ENCODE measurements at regions not wholly inside any gene's neighbourhood (a gene's known extent, or its start where the extent isn't known, plus 50 kb on each side); places are given as distances from the start of the nearest gene placed in this dataset.

DNA sequence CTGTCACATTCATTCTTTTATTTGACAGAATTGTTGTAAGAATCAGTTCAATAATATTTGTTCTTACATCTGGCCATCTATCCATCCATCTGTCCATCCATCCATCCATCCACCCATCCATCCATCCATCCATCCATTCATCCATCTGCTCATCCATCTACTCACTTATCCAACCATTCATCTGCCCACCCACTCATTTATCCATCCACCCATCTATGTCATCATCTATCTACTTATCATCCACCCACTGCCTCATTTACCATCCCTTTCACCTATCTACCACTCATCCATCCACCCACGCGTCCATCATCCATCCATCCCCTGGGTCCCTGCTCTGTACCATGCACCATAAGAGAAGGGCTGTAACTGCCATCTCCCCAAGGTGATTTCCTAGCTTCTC, 134.1 kb downstream of the FOXD2 start:
- H3K4me1 Mint-ChIP-seq (ENCODE audit: unreplicated experiment): peaks cover 25% of the 10 kb centered on the region
- H3K9me3 Mint-ChIP-seq (ENCODE audit: unreplicated experiment): no peaks in the 10 kb centered on the region
- peaks cover 16% of the 10 kb centered on the region for H3K27me3 Mint-ChIP-seq (ENCODE audit: unreplicated experiment)
- no peak for DNase-seq (ENCODE audit: low spot score)
- H3K36me3 Mint-ChIP-seq (ENCODE audit: low read depth, unreplicated experiment): no peaks in the 10 kb centered on the region
- no peak overlapping the region for H3K27ac Mint-ChIP-seq (ENCODE audit: unreplicated experiment)
- TF ChIP-seq, protein P1, sequence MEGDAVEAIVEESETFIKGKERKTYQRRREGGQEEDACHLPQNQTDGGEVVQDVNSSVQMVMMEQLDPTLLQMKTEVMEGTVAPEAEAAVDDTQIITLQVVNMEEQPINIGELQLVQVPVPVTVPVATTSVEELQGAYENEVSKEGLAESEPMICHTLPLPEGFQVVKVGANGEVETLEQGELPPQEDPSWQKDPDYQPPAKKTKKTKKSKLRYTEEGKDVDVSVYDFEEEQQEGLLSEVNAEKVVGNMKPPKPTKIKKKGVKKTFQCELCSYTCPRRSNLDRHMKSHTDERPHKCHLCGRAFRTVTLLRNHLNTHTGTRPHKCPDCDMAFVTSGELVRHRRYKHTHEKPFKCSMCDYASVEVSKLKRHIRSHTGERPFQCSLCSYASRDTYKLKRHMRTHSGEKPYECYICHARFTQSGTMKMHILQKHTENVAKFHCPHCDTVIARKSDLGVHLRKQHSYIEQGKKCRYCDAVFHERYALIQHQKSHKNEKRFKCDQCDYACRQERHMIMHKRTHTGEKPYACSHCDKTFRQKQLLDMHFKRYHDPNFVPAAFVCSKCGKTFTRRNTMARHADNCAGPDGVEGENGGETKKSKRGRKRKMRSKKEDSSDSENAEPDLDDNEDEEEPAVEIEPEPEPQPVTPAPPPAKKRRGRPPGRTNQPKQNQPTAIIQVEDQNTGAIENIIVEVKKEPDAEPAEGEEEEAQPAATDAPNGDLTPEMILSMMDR (IDR thresholded peaks at IDR 0.05; ENCODE audit: unreplicated experiment): no peak
- H3K4me3 Mint-ChIP-seq (ENCODE audit: unreplicated experiment): no peak overlapping the region

DNA sequence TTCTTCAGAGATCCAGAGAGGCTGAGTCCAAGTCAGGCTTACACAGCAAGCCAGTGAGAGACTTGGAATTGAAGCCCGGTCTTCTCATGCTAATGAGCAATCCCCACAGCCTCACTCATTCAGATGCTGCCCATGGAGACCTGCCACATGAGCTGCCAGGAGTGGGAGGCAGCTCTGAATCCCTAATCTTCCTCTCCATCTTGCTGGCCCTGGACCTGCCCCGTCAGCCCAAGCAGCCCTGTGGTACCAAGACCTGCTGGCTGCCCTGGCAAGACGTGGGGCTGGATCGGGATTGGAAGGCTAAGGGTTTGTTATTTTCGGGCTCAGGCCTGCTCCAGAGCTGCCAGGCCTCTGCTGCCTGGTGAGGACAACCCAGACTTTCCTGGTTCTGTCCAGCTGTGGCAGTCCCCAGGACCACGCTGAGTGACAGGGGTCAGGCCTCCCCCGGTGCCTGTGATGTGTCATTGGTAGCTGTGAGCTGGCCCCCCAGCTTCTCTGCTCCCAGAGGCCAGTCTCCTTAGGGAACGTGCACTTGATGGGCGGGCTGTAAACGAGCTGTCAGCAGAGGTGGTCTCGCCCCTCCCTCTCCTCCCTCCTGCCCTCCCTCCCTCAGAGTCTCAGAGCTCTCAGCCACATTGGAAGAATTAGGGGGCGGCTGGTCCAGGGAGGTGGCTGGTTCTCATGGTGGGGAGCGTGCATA, 135.0 kb downstream of the FOXD2 start:
- TF ChIP-seq, protein P1 (IDR thresholded peaks at IDR 0.05; ENCODE audit: unreplicated experiment): no peak
- Mint-ChIP-seq H3K4me3 (ENCODE audit: unreplicated experiment) (no peak overlapping the region), H3K27ac (ENCODE audit: unreplicated experiment) (no peak overlapping the region), H3K4me1 (ENCODE audit: unreplicated experiment) (peaks cover 25% of the 10 kb centered on the region), H3K9me3 (ENCODE audit: unreplicated experiment) (no peaks in the 10 kb centered on the region), H3K27me3 (ENCODE audit: unreplicated experiment) (peaks cover 17% of the 10 kb centered on the region), H3K36me3 (ENCODE audit: low read depth, unreplicated experiment) (no peaks in the 10 kb centered on the region)
- DNase-seq (ENCODE audit: low spot score): no peak

DNA sequence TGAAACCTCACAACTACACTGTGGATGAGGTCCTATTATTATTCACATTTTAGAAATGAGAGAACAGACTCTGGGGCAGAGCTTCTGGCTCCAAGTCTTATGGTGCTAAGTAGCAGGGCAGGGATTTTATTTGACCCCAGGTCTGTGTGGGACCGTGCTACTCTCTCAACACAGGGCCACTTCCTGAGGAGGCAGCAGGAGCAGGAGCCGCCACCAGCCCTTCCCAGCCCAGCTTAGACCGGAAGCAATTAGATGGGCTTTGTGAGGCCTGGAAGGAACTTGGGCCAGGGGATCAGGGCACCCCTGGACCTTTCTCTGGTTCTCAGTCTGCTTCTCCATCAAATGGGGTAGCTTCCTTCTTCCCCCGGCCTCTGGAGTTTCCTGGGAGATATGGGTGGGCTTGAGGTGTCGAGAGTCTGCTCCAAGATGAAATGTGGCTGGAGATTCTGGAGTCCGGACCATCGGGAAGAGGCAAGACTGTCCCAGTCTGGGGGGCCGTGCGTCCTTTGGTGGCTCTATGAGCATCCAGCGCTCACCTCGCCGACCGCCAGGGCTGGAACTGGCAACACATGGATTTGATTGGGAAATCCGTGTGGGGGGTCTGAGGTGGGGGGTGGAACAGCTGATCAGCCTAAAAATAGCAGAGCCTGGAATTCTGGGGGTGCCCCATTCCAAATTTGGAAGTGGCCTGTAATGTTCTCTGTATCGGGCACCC, 136.8 kb downstream of the FOXD2 start:
- Mint-ChIP-seq H3K4me3 (ENCODE audit: unreplicated experiment) (no peak overlapping the region), H3K27ac (ENCODE audit: unreplicated experiment) (no peak overlapping the region), H3K4me1 (ENCODE audit: unreplicated experiment) (peaks cover 22% of the 10 kb centered on the region), H3K36me3 (ENCODE audit: low read depth, unreplicated experiment) (no peaks in the 10 kb centered on the region), H3K27me3 (ENCODE audit: unreplicated experiment) (peaks cover 13% of the 10 kb centered on the region), H3K9me3 (ENCODE audit: unreplicated experiment) (no peaks in the 10 kb centered on the region)
- TF ChIP-seq, protein P1 (IDR thresholded peaks at IDR 0.05; ENCODE audit: unreplicated experiment): no peak
- DNase-seq (ENCODE audit: low spot score): no peak

DNA sequence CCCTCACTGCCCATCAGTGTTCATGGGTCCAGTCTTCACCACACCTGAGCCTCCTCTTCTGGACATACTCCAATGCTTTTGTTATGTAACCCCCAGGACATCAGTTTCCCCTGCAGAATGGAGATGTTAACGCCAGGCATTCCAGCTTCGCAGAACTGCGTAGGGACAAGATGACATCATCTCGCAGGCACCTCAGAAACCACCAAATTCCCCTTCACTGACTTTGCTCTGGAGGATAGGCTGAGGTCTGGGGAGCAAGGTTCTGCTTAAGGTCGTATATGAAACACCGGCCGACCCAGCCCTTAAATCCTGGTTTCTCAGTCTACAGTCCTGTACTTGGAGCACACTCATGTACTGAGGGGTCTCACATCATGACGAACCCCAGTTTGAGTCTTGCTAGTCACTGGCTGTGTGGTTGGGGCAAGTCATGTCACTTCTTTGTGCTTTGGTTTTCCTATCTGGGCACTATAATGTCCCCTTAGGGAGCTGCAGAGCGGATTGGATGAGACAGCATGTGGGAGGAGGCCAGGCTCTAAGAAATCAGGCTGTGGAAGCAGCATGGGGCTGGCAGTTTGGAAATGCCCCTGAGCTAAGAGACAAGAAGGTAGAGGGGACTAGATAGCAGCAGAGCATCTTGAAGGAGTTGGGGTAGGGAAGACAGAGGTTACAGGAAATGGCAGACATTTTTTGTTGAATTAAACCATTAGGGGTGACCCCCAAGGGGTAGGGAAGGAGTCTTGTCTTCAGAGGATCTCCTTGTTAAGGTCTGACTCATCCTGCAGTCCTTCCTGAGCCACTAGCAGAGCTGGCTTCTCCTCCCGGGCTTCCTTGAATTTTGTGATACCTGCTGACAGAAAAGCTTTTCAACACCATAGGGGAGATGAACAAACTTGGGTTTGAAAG, 138.3 kb downstream of the FOXD2 start:
- H3K27me3 Mint-ChIP-seq (ENCODE audit: unreplicated experiment): peaks cover 13% of the 10 kb centered on the region
- no peak overlapping the region for H3K4me3 Mint-ChIP-seq (ENCODE audit: unreplicated experiment)
- TF ChIP-seq, protein P1 (IDR thresholded peaks at IDR 0.05; ENCODE audit: unreplicated experiment): no peak
- H3K27ac Mint-ChIP-seq (ENCODE audit: unreplicated experiment): no peak overlapping the region
- no peak for DNase-seq (ENCODE audit: low spot score)
- no peaks in the 10 kb centered on the region for H3K36me3 Mint-ChIP-seq (ENCODE audit: low read depth, unreplicated experiment)
- H3K9me3 Mint-ChIP-seq (ENCODE audit: unreplicated experiment): no peaks in the 10 kb centered on the region
- H3K4me1 Mint-ChIP-seq (ENCODE audit: unreplicated experiment): peaks cover 20% of the 10 kb centered on the region
